Epidermal melanocyte (primary cell): ENCODE measurements at regions not wholly inside any gene's neighbourhood (a gene's known extent, or its start where the extent isn't known, plus 50 kb on each side); places are given as distances from the start of the nearest gene placed in this dataset.
"Not testable (repeated sequence)": the region's sequence is repeated elsewhere in the genome, so short reads cannot be mapped to it uniquely, and the experiment has no call there.

ENCODE experiments used
- DNase-seq: peaks from one replicate; pipeline ENCODE4 v3.0.0; 2011; ENCODE audit warnings: low spot score; ENCODE audit not compliant: insufficient read length

DNA sequence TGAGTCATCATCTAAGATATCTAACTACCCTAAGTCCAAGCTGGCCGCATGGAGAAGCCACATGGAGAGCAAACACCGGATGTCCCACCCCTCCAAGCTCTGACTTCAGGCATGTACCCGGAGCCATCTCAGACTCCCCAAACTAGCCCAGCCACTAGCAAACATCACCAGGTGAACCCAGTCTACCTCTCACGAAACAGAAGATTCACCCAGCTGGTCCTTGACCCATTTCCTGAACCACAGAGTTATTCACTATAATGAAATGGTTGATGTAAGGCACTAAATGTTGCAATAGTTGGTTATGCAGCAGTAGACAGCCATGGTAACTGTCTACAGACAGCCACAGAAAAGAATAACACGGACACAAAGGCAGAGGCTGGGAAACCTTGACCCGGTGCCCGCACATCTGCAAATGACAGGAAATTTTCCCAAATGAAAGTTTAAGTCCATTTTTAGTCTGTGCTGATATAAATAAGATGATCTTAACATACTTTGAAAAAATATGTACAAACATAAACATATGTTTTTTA lies 265.5 kb upstream of the ATP10A start:
- DNase-seq, result no peak

DNA sequence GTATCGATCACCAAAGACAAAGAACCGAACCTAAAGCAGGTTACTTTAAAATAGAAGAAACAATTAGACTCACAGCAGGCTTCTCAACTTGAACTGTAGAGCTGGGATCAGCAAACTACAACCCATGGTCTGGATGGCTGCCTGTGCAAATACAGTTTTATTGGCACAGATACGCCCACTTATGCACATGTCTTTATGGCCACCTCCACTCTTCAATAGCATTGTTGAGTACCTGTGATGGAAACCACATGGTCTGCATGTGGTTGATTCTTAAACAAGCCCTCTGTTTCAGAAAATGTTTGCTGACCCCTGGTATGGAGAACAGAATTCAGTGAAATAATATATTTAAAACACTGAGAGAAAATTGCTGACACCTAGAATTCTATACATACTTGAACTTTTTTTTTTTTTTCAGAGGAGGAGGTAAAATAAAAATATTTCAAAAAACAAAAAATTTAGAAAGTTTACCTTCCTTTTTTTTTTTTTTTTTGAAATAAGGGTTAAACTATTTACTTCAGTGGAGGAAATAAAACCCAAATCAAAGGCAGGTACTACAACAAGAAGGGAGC lies 263.8 kb upstream of the ATP10A start:
- DNase-seq, result no peak

DNA sequence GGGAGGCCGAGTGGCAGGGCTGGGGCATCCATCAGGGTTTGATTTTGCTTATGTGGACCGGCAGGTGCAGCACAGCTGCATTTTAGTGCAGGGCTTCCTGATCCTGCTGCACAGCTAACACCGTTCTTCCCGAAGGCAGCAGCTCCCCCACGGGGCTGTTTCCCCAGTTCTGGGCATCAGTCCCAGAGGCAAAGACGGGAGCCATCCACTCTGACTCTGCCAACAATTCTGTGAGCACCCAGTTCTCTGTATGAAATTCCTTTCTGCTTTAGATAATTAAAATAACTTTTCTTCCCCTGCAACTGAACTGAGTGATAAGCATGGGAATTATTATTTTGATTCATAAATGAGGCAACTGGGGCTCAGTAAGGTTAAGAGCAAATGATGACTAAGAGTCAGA lies 262.9 kb upstream of the ATP10A start:
- no peak for DNase-seq

DNA sequence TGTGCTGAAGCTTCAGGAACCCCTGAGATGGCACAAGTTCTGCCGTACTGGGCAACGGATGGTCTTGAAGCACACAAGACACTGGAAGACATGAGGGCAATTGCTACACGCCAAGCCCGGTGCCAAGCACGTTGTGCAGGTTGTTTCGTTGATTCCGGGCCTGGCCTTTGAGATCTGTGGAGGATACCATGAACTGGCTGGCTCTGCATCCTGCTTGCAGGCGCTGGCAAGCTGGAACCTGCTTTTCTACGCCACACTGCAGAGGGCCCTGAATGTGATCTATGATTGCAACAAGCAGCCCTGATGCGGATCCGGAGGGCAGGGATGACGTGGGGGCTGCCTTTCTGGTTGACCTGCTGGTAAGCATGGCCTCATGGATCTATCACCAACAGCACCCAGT lies 262.5 kb upstream of the ATP10A start:
- DNase-seq, result no peak

DNA sequence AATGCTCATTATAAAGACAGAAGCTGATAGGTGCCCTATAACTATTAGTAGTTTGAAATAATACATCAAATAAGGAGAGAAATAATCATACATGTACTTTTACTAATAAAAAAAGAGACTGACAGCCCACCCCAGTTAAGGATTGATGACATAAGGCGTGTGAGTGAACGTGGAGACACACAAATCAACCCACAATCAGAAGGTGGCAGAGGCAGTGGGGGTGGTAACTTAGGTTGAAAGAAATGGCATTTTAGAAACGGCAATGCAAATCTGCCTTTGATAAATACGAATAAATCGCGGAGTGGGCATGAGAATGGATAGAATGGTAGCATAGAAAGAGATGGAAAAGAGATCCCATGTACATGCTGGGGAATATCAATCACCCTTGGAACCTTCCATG lies 256.2 kb upstream of the ATP10A start:
- no peak for DNase-seq

DNA sequence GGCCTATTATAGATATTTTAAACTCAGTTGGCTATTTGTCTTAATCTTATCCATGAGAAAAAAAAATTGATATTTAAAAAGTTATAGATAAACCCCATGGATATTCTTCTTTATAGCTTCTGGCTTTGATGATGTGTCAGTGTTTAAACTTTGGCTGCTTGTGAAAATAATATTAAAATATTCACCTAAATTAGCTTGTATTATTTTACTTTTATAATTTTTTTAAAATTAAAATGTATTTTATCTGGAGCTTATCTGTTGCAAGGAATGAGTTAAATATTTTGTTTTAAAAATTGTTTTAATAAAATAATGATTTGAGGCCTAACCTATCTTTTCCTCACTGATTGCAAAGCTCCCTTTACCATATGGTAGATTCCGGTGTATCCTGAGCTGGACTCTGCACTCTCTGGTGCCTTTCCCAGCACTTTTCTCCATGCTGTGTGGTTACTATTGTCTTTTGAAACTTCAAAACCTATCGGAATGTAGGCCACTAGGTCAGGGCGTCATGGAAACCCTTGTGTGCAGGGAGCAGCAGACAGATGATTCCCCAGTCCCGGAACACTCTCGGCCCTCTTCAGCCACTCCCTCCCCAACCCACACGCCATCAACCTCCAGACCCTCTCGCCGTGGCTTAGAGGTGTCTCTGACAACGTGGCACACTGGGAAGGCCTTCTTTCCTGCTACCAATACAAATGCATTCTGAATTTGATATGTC lies 252.3 kb upstream of the ATP10A start:
- no peak for DNase-seq

DNA sequence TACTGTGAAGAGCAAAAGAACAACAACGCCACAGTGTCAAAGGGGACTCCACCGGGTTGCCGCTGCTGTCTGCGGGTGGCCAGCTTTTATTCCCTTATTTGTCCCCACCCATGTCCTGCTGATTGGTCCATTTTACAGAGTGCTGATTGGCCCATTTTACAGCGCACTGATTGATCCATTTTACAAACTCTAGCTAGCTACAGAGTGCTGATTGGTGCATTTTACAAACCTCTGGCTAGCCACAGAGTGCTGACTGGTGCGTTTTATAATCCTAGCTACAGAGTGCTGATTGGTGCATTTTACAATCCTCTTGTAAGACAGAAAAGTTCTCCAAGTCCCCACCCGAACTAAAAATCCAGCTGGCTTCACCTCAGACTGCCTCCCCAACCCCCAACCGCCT lies 251.0 kb upstream of the ATP10A start:
- DNase-seq, result not testable (repeated sequence)

DNA sequence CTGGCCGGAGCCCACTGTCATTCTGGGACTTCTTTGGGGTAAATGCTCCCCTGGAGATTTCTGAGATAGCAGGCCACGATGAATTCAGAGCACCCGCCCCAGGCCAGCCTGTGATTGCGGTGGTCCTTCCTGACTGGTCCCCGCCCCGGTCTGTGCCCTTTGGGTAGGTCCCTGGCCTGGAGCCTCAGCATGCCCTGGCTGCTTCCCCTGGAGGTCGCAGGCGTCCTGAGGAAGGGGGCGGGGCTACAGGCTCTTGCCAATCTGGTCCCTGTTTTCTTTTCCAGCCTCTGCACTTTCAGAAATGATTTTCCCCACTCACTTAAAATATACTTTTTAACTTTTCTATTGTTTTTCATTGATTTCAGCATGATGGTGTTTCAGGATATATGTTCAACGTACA lies 250.2 kb upstream of the ATP10A start:
- DNase-seq, result no peak

DNA sequence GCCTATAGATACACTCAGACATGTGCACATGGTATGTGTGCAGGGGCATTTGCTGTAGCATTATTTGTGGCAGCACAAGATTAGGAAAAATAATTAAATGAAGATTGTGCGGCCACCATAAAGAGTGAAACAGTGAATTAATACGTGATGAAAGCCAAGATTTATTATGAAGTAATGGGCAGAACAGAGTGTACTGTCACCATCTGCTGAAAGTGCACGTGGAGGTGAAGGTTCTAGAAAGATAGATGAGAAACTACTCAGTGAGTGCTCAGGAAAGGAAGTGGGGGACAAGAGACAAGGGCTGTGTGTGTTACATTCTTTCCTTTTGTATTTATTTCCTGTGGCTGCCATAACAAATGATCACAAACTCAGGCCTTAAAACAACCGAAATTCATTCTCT lies 246.1 kb upstream of the ATP10A start:
- DNase-seq, result no peak

DNA sequence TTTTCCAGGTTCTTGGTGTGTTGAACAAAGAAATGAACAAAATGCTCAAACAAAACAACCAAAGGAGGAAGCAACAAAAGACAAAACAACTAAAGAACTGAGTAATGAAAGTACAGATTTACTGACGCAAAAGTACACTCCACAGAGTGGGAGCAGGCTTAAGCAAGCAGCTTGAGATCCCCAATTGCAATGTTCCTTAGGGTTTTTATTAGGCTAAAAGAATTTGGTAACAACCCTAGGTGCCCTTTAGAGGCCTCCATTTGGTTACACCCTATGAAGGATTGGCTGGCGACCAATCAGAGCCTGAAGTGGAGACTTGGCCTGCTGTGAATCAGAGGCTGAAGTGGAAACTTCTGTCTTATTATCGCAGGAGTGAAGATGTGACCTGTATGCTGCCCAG lies 243.4 kb upstream of the ATP10A start:
- no peak for DNase-seq

DNA sequence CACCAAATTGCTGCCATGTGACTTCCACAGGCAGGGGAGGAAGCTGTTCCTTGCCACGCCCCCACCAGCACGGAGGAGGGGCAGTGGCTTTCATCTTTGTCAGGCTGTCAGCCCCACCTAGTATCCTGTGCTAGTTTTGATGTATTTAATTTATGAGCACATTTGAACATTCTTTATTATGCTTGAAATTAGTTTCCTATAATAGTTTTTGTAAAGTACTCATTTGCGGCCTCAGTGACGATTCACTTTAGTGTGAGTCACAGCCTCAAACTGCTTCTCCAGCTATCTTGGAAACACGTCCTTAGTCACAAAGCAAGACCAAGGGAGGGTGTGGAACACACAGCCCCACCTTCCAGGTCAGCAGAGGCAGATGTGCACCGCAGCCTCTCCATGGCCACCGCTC lies 239.9 kb upstream of the ATP10A start:
- no peak for DNase-seq

DNA sequence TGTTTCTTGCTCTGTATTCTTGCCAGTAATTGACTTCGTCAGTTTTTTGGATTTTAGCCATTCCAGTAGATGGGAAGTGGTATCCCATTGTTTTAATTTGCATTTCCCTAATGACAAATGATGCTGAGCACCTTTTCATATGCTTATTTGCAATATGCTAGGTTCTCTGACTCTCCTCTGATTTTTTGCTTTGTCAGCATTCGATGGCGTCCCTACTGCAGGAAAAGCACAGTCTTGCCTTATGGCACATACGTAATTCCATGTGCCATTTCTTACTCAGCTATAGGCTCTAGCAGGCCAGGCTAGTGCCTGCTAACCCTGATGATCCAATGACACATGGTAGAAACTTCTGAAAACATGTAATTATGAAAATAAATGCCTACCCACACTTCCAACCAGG lies 239.2 kb upstream of the ATP10A start:
- DNase-seq, result no peak

DNA sequence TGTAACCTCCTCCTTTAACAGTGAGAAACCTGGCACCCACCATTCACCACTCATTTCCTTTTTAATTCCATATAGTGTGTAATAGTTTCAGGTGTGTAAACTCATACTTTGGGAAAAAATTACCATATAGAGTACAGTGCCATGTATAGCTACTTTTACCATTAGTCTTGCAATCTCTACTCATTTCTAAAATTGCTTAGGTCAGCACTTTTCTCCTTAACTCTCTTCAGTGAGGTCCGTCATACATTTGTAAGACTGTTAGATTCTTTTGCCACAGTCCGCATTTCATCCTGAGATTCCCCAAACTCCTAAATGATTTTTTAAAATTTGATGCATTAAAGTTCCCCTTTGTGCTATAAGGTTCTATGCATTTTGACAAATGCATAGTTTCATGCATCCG lies 238.3 kb upstream of the ATP10A start:
- no peak for DNase-seq

DNA sequence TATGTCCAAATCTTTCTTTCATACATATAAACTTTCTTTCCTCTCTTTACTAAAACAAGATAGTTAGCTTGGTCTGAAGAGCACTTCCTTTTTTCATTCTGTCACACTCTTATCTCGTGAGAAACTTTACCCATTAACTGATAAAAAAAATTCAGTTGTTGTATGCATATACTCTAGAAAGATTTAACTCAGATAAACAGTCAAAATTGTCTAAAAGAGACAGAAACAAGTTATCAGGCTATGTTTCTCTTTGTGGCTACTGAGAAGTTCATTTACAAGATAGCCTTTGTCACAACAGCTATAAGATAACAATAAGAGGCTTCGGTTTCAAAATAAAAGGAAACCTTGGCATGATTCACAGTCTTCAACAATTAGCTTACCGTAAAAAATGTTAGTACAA lies 235.7 kb upstream of the ATP10A start:
- DNase-seq, result no peak

DNA sequence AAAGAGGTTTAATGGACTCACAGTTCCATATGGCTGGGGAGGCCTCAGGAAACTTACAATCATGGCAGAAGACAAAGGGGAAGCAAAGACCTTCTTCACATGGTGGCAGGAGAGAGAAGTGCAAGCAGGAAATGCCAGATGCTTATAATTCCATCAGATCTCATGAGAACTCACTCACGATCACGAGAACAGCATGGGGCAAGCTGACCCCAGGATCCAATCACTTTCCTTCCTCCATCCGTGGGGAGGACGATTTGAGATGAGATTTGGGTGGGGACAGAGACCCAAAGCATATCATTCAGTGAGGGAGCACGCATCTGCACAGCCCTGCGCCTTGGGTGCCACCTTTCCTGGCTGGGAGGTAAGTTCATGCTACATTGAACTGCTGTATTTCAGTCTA lies 234.1 kb upstream of the ATP10A start:
- no peak for DNase-seq

DNA sequence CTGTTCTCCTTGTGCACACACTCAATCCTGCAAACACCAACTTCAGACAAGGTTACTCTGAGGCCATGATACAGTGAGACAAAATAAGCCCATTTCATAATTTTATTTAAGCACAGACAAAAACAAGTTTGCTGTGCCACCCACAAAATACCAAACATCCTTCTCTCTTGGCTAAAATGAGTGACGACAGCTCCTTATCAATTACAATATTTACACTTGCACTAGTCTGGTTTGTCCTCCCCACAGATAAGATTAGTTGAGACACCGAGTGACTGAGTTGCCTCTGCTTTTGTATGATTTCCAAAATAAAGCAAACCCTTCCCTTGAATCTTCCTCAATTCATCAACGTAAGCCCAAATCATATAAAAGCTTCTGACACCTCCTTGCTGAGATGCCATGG lies 233.5 kb upstream of the ATP10A start:
- DNase-seq, result no peak

DNA sequence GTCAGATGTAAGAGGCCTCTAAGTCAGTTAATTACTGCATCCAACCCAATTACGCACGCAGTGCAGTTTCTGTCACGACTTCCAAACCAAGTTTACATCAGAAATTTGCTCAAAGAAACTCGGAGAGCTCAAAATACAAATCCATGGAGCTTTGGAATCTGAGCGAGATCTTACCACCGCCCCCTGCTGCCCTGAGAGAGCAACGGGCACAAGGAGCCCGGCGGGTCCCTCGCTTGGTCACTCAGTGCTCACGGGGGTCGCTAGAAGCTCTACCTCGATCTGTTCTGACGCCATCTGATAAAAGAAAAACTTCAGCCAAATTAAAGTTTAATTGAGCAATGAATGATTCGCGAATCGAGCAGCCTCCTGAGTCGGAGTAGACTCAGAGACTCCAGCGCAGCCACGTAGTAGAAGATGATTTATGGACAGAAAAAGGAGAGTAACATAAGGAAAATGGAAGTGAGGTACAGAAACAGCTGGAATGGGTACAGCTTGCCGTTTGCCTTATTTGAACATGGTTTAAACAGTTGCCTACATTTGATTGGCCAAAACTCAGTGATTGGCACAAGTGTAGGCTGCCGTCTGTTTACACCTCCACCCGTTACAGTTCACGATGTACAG lies 232.7 kb upstream of the ATP10A start:
- DNase-seq, result no peak

DNA sequence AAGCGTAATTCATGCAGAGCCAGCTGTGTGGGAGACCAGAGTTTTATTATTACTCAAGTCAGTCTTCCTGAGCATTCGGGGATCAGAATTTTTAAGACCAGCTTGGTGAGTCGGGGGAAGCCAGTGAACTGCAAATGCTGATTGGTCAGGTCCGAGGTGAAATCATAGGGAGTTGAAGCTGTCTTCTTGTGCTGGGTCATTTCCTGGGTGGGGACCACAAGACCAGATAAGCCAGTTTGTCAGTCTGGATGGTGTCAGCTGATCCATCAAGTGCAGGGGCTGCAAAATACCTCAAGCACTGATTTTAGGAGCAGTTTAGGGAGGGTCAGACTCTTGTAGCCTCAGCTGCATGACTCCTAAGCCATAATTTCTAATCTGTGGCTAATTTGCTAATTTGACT lies 228.1 kb upstream of the ATP10A start:
- DNase-seq, result no peak

DNA sequence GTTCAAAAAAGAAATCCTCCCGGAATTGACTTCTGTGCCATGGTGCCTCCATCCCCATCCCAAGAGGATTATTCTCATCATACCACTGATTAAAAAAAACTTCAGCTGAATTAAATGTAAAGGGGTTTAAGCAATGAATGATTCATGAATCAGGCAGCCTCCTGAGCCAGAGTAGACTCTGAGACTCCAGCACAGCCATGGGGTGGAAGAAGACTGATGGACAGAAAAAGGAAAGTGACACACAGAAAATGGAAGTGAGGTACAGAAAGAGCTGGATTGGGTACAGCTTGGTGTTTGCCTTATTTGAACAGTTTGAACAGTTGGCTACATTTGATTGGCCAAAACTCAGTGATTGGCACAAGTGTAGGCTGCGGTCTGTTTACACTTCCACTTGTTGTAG lies 224.8 kb upstream of the ATP10A start:
- no peak for DNase-seq

DNA sequence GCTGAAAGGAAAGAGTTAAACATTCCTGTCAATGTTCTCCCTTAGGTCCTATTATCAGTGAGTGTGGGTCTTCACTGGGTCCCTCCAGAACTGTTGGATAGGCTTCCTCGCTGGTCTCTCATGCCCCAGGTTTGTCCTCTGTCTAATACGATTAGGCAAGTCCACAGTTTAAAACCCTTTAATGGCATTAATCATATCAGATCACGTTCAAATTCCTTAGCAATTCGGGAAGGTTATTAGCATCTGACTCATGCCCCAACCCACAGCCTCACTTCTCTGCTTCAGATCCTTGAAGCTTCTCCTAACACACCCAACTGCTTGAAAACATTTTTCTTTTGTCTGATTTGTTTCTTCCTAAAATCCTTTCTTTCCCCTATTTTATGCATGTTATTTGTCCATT lies 224.3 kb upstream of the ATP10A start:
- DNase-seq, result no peak

DNA sequence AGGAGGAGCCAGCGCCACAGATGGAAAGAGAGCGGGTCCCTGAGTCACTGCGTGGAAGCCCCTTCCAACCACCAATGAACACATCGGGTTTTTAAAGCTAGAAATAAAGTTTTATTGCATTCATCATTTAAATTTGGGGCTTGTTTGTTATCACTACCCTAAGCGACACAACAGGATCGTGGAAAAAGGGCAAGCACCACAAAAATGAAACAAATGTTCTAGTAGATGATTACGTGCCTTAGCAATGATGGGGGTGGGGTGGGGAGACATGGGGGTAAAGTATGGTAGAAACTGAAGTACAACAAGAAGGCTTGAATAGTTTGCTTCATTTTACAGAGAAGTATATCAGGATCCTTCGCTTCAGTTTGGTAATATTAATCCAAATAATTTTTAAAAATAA lies 221.6 kb upstream of the ATP10A start:
- DNase-seq, result no peak

DNA sequence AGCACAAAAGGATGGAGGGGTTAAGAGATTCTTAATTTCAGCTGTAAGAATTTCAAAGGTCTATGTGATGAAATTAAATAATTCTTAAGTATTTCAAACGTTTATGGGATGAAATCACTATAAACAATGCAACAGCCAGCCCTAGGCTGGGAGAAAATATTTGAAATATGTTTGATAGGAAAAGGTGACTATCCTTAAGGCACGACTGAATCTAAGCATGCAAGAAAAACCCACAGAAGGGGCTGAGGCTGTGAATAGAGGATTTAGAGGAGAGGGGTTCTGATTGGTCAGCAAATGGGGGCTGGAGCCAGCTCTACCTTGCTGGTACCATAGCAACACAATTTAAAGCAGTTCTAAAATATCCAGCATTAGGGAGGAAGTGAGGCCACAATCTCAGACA lies 220.8 kb upstream of the ATP10A start:
- DNase-seq, result no peak

DNA sequence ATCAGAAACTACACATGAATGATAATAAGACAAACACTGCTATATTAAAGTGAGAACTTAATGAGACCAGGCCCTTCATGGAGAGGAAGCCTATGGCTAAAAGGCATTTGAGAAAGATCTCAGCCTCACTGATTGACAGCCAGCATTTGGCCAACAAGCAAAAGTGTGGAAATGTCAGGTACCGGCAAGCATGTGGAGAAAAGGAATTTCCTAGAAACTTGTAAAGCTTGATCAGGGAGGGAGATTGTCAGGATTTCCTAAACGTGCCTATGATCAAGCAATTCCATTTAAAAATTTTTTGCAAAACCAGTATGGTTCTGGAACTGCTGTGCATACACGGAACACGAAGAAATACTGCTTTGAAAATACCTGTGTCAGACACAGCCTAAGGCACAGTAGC lies 220.3 kb upstream of the ATP10A start:
- DNase-seq, result no peak
